ENCODE measurements at regions not wholly inside any gene's neighbourhood (a gene's known extent, or its start where the extent isn't known, plus 50 kb on each side); places are given as distances from the start of the nearest gene placed in this dataset.

- no peak for DNase-seq (ENCODE audit: low read depth, low spot score)
- Histone ChIP-seq H3K9me1 (replicated peaks; ENCODE audit: control insufficient read depth, extremely low read depth, insufficient read depth, low read length) (no peaks in the 10 kb centered on the region), H3K36me3 (ENCODE audit: control insufficient read depth in 2 of 2, extremely low read depth in 1 of 2, insufficient read depth in 2 of 2, low read length in 2 of 2) (no peaks in the 10 kb centered on the region), H3K79me2 (ENCODE audit: control insufficient read depth, insufficient read depth, low read length) (no peaks in the 10 kb centered on the region), H2AFZ (ENCODE audit: low read depth, low read length) (no peak overlapping the region), H3K4me3 (replicated peaks in 1 of 3; ENCODE audit: insufficient read depth in 1 of 3, low read depth in 1 of 3, low read length in 3 of 3) (no peak overlapping the region), H3K4me2 (ENCODE audit: insufficient read depth, low read length) (no peak overlapping the region), H3K9me3 (replicated peaks; ENCODE audit: control insufficient read depth, insufficient read depth, low read length) (no peaks in the 10 kb centered on the region), H4K20me1 (replicated peaks; ENCODE audit: control insufficient read depth, extremely low read depth, insufficient read depth, low read length) (no peaks in the 10 kb centered on the region), H3K27ac (ENCODE audit: insufficient read depth, low read depth, low read length) (no peak overlapping the region), H3K27me3 (ENCODE audit: control insufficient read depth in 2 of 2, insufficient read depth in 2 of 2, low read length in 2 of 2) (peaks cover 2 to 3% of the 10 kb centered on the region in 2 experiments), H3K9ac (replicated peaks; ENCODE audit: extremely low read depth, insufficient read depth, low read length) (no peak overlapping the region), H3K4me1 (ENCODE audit: control insufficient read depth, extremely low read depth, insufficient read depth, low read length) (no peaks in the 10 kb centered on the region)
- no TSS peak for BruUV-seq (replicated peaks)
- intact Hi-C loops (cut with micrococcal nuclease), result no loop called here
- dilution Hi-C loops (cut with MboI; ENCODE audit: extremely low pct_ligation_motif_present, low sequenced_read_pairs), result no loop called here
- POLR2A ChIA-PET, result no interaction called here
- CTCF ChIA-PET, result no interaction called here
- FAIRE-seq, result no peak
- TF ChIP-seq, protein P1, sequence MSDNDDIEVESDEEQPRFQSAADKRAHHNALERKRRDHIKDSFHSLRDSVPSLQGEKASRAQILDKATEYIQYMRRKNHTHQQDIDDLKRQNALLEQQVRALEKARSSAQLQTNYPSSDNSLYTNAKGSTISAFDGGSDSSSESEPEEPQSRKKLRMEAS (IDR thresholded peaks at IDR 0.05; ENCODE audit: insufficient read depth, insufficient read length), result no peak
- TF ChIP-seq, protein P2, sequence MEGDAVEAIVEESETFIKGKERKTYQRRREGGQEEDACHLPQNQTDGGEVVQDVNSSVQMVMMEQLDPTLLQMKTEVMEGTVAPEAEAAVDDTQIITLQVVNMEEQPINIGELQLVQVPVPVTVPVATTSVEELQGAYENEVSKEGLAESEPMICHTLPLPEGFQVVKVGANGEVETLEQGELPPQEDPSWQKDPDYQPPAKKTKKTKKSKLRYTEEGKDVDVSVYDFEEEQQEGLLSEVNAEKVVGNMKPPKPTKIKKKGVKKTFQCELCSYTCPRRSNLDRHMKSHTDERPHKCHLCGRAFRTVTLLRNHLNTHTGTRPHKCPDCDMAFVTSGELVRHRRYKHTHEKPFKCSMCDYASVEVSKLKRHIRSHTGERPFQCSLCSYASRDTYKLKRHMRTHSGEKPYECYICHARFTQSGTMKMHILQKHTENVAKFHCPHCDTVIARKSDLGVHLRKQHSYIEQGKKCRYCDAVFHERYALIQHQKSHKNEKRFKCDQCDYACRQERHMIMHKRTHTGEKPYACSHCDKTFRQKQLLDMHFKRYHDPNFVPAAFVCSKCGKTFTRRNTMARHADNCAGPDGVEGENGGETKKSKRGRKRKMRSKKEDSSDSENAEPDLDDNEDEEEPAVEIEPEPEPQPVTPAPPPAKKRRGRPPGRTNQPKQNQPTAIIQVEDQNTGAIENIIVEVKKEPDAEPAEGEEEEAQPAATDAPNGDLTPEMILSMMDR (IDR thresholded peaks at IDR 0.05; ENCODE audit: extremely low read depth in 1 of 2, insufficient read depth in 1 of 2, low read depth in 1 of 2, low read length in 2 of 2), result no peak
- TF ChIP-seq POLR2AphosphoS5 (IDR thresholded peaks at IDR 0.05; ENCODE audit: insufficient read depth, low read depth, low read length) (no peak), MYC (IDR thresholded peaks at IDR 0.05; ENCODE audit: low read depth, low read length) (no peak)
Observed at GRCh38 chr5:108602830-108603229, 144.9 kb upstream of the FER start.

- POLR2A ChIA-PET, result no interaction called here
- no peaks in the 10 kb centered on the region for H3K36me3 ChIP-seq (ENCODE audit: control insufficient read depth in 2 of 2, extremely low read depth in 1 of 2, insufficient read depth in 2 of 2, low read length in 2 of 2)
- intact Hi-C loops (cut with micrococcal nuclease) (no loop called here), dilution Hi-C loops (cut with MboI; ENCODE audit: extremely low pct_ligation_motif_present, low sequenced_read_pairs) (no loop called here)
- H3K27me3 ChIP-seq (ENCODE audit: control insufficient read depth in 2 of 2, insufficient read depth in 2 of 2, low read length in 2 of 2), result peaks cover 0 to 2% of the 10 kb centered on the region in 2 experiments
- H3K79me2 ChIP-seq (ENCODE audit: control insufficient read depth, insufficient read depth, low read length), result no peaks in the 10 kb centered on the region
- BruUV-seq (replicated peaks), result no TSS peak
- no peaks in the 10 kb centered on the region for H4K20me1 ChIP-seq (replicated peaks; ENCODE audit: control insufficient read depth, extremely low read depth, insufficient read depth, low read length)
- no peak overlapping the region for H2AFZ ChIP-seq (ENCODE audit: low read depth, low read length)
- no peak for TF ChIP-seq EZH2 (IDR thresholded peaks at IDR 0.05; ENCODE audit: borderline replicate concordance, low read depth, low read length, severe bottlenecking)
- TF ChIP-seq JUN (IDR thresholded peaks at IDR 0.05; ENCODE audit: borderline replicate concordance, insufficient read depth, insufficient read length, low read depth), result no peak
- TF ChIP-seq FOS (IDR thresholded peaks at IDR 0.05; ENCODE audit: borderline replicate concordance, insufficient read depth, low read length), result no peak
- no peak for TF ChIP-seq POLR2AphosphoS5 (IDR thresholded peaks at IDR 0.05; ENCODE audit: insufficient read depth, low read depth, low read length)
- TF ChIP-seq, protein P1 (IDR thresholded peaks at IDR 0.05; ENCODE audit: insufficient read depth, insufficient read length), result no peak
- no peak overlapping the region for H3K4me3 ChIP-seq (replicated peaks in 1 of 3; ENCODE audit: insufficient read depth in 1 of 3, low read depth in 1 of 3, low read length in 3 of 3)
- H3K4me2 ChIP-seq (ENCODE audit: insufficient read depth, low read length), result no peak overlapping the region
- no peak overlapping the region for H3K9ac ChIP-seq (replicated peaks; ENCODE audit: extremely low read depth, insufficient read depth, low read length)
- DNase-seq (ENCODE audit: low read depth, low spot score) (no peak), FAIRE-seq (no peak)
- H3K27ac ChIP-seq (ENCODE audit: insufficient read depth, low read depth, low read length), result no peak overlapping the region
- CTCF ChIA-PET, result no interaction called here
- H3K9me1 ChIP-seq (replicated peaks; ENCODE audit: control insufficient read depth, extremely low read depth, insufficient read depth, low read length), result no peaks in the 10 kb centered on the region
- no peaks in the 10 kb centered on the region for H3K4me1 ChIP-seq (ENCODE audit: control insufficient read depth, extremely low read depth, insufficient read depth, low read length)
- H3K9me3 ChIP-seq (replicated peaks; ENCODE audit: control insufficient read depth, insufficient read depth, low read length), result no peaks in the 10 kb centered on the region
Observed at GRCh38 chr5:108590799-108591198, 156.9 kb upstream of the FER start.

Measured in endothelial cell of umbilical vein (primary cell).